ENCODE measurements at regions not wholly inside any gene's neighbourhood (a gene's known extent, or its start where the extent isn't known, plus 50 kb on each side); places are given as distances from the start of the nearest gene placed in this dataset.

DNA sequence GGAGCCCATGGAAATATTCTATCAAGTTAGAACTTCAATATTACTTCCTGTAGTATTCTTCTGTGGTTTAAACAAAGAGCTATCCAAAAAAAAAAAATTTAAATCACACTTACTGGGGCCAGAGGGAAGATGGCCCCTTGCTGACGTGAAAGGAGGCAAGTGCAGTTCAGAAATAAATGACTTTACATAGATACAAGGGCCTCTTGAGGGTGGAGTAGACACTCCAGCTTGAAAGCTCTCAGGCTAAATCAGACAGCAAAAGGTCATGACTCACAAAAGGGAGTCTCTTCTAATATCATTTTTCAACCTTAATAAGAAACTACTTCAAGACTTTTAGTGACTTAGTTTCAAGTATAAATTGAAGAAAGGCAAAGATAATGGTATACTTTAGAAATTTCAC, 1160.3 kb downstream of the FAM181B start:
- TF ChIP-seq CTCF (IDR thresholded peaks at IDR 0.05; ENCODE audit: insufficient read depth, low read length), result no peak
- no peak for TF ChIP-seq POLR2AphosphoS5 (IDR thresholded peaks at IDR 0.05; ENCODE audit: low read depth)
- no peak for TF ChIP-seq SPI1 (IDR thresholded peaks at IDR 0.05; ENCODE audit: borderline replicate concordance, low read depth)
- TF ChIP-seq, protein P1, sequence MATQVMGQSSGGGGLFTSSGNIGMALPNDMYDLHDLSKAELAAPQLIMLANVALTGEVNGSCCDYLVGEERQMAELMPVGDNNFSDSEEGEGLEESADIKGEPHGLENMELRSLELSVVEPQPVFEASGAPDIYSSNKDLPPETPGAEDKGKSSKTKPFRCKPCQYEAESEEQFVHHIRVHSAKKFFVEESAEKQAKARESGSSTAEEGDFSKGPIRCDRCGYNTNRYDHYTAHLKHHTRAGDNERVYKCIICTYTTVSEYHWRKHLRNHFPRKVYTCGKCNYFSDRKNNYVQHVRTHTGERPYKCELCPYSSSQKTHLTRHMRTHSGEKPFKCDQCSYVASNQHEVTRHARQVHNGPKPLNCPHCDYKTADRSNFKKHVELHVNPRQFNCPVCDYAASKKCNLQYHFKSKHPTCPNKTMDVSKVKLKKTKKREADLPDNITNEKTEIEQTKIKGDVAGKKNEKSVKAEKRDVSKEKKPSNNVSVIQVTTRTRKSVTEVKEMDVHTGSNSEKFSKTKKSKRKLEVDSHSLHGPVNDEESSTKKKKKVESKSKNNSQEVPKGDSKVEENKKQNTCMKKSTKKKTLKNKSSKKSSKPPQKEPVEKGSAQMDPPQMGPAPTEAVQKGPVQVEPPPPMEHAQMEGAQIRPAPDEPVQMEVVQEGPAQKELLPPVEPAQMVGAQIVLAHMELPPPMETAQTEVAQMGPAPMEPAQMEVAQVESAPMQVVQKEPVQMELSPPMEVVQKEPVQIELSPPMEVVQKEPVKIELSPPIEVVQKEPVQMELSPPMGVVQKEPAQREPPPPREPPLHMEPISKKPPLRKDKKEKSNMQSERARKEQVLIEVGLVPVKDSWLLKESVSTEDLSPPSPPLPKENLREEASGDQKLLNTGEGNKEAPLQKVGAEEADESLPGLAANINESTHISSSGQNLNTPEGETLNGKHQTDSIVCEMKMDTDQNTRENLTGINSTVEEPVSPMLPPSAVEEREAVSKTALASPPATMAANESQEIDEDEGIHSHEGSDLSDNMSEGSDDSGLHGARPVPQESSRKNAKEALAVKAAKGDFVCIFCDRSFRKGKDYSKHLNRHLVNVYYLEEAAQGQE (IDR thresholded peaks at IDR 0.05; ENCODE audit: insufficient replicate concordance, low read depth), result no peak

All from HL-60 (cell line).